ENCODE measurements at regions not wholly inside any gene's neighbourhood (a gene's known extent, or its start where the extent isn't known, plus 50 kb on each side); places are given as distances from the start of the nearest gene placed in this dataset.
A peak's percentile ranks its signal among the peaks of the same experiment; 100 is the strongest.

GRCh38 chr4:137640838-137641158, 108.5 kb upstream of the PCDH18 start:
- Histone ChIP-seq H4K91ac (ENCODE audit: low read depth, low read length, poor library complexity) (no peak overlapping the region), H2BK120ac (ENCODE audit: low read depth, low read length) (no peak overlapping the region), H3K4me1 (ENCODE audit: control insufficient read depth in 2 of 2, insufficient read depth in 1 of 2, low read depth in 1 of 2, low read length in 2 of 2) (no peaks in the 10 kb centered on the region), H2BK15ac (ENCODE audit: low read length) (no peak overlapping the region), H3K4me2 (ENCODE audit: insufficient read depth, low read length, poor library complexity, severe bottlenecking) (no peak overlapping the region), H3K4ac (ENCODE audit: low read length) (no peak overlapping the region), H2BK12ac (ENCODE audit: low read length) (no peak overlapping the region), H3K79me1 (ENCODE audit: low read depth, low read length) (no peaks in the 10 kb centered on the region), H3K27ac (replicated peaks; ENCODE audit: low read length) (no peak overlapping the region), H3K36me3 (replicated peaks in 1 of 2; ENCODE audit: control insufficient read depth in 2 of 2, insufficient read depth in 2 of 2, low read length in 2 of 2) (no peaks in the 10 kb centered on the region), H3K18ac (ENCODE audit: low read length) (no peak overlapping the region), H2AK5ac (ENCODE audit: low read depth, low read length) (no peak overlapping the region), H2AFZ (ENCODE audit: low read length) (no peak overlapping the region), H3K23ac (ENCODE audit: low read depth, low read length, poor library complexity) (no peak overlapping the region), H2BK5ac (ENCODE audit: low read length) (no peak overlapping the region), H3K9me3 (replicated peaks in 1 of 2; ENCODE audit: control insufficient read depth in 2 of 2, insufficient read depth in 1 of 2, low read depth in 1 of 2, low read length in 2 of 2) (no peaks in the 10 kb centered on the region), H4K8ac (ENCODE audit: low read depth, low read length) (no peak overlapping the region), H3K27me3 (ENCODE audit: control insufficient read depth in 3 of 3, insufficient read depth in 3 of 3, low read depth in 1 of 3, low read length in 3 of 3) (no peaks in the 10 kb centered on the region), H3K9ac (ENCODE audit: low read depth, low read length, poor library complexity) (no peak overlapping the region), H3K14ac (ENCODE audit: low read length) (no peak overlapping the region), H3K4me3 (ENCODE audit: low read length in 2 of 2) (no peak overlapping the region)
- WGBS, 2 donors (ENCODE audit: extremely low coverage in 2 of 2, insufficient read length in 2 of 2, insufficient replicate concordance in 1 of 2) = no CpG with 5 or more reads among the region's 1 CpG
- no peak for DNase-seq (ENCODE audit: low spot score)

- no peaks in the 10 kb centered on the region for H3K9me3 ChIP-seq (replicated peaks in 1 of 2; ENCODE audit: control insufficient read depth in 2 of 2, insufficient read depth in 1 of 2, low read depth in 1 of 2, low read length in 2 of 2)
- no peak overlapping the region for H2BK15ac ChIP-seq (ENCODE audit: low read length)
- H3K4me1 ChIP-seq (ENCODE audit: control insufficient read depth in 2 of 2, insufficient read depth in 1 of 2, low read depth in 1 of 2, low read length in 2 of 2) = no peaks in the 10 kb centered on the region
- no peak overlapping the region for H3K27ac ChIP-seq (replicated peaks; ENCODE audit: low read length)
- H3K4ac ChIP-seq (ENCODE audit: low read length) = no peak overlapping the region
- H3K18ac ChIP-seq (ENCODE audit: low read length) = no peak overlapping the region
- no peak overlapping the region for H3K14ac ChIP-seq (ENCODE audit: low read length)
- no peak for DNase-seq (ENCODE audit: low spot score)
- H2AFZ ChIP-seq (ENCODE audit: low read length) = no peak overlapping the region
- H3K23ac ChIP-seq (ENCODE audit: low read depth, low read length, poor library complexity) = no peak overlapping the region
- H3K27me3 ChIP-seq (ENCODE audit: control insufficient read depth in 3 of 3, insufficient read depth in 3 of 3, low read depth in 1 of 3, low read length in 3 of 3) = no peaks in the 10 kb centered on the region
- WGBS, 2 donors (ENCODE audit: extremely low coverage in 2 of 2, insufficient read length in 2 of 2, insufficient replicate concordance in 1 of 2) = no CpG with 5 or more reads among the region's 4 CpGs
- H2AK5ac ChIP-seq (ENCODE audit: low read depth, low read length) = no peak overlapping the region
- H3K36me3 ChIP-seq (replicated peaks in 1 of 2; ENCODE audit: control insufficient read depth in 2 of 2, insufficient read depth in 2 of 2, low read length in 2 of 2) = no peaks in the 10 kb centered on the region
- H3K4me2 ChIP-seq (ENCODE audit: insufficient read depth, low read length, poor library complexity, severe bottlenecking) = no peak overlapping the region
- no peak overlapping the region for H3K9ac ChIP-seq (ENCODE audit: low read depth, low read length, poor library complexity)
- H3K4me3 ChIP-seq (ENCODE audit: low read length in 2 of 2) = no peak overlapping the region
- H2BK5ac ChIP-seq (ENCODE audit: low read length) = no peak overlapping the region
- H3K79me1 ChIP-seq (ENCODE audit: low read depth, low read length) = no peaks in the 10 kb centered on the region
- H2BK12ac ChIP-seq (ENCODE audit: low read length) = no peak overlapping the region
- no peak overlapping the region for H2BK120ac ChIP-seq (ENCODE audit: low read depth, low read length)
- no peak overlapping the region for H4K8ac ChIP-seq (ENCODE audit: low read depth, low read length)
- no peak overlapping the region for H4K91ac ChIP-seq (ENCODE audit: low read depth, low read length, poor library complexity)
Measured at GRCh38 chr4:137640156-137640837, 108.0 kb upstream of the PCDH18 start.

GRCh38 chr4:137638934-137639333, 106.6 kb upstream of the PCDH18 start:
- H3K4me1 ChIP-seq (ENCODE audit: control insufficient read depth in 2 of 2, insufficient read depth in 1 of 2, low read depth in 1 of 2, low read length in 2 of 2) = peaks cover 0 to 2% of the 10 kb centered on the region in 2 donors
- WGBS, 2 donors (ENCODE audit: extremely low coverage in 2 of 2, insufficient read length in 2 of 2, insufficient replicate concordance in 1 of 2) = no CpG with 5 or more reads among the region's 2 CpGs

GRCh38 chr4:137635601-137636000, 103.3 kb upstream of the PCDH18 start:
- no peak overlapping the region for H2AK5ac ChIP-seq (ENCODE audit: low read depth, low read length)
- H3K27ac ChIP-seq (replicated peaks; ENCODE audit: low read length) = no peak overlapping the region
- no peak overlapping the region for H3K4me3 ChIP-seq (ENCODE audit: low read length in 2 of 2)
- no CpG with 5 or more reads among the region's 1 CpG for WGBS, 2 donors (ENCODE audit: extremely low coverage in 2 of 2, insufficient read length in 2 of 2, insufficient replicate concordance in 1 of 2)
- H3K4ac ChIP-seq (ENCODE audit: low read length) = no peak overlapping the region
- H3K14ac ChIP-seq (ENCODE audit: low read length) = no peak overlapping the region
- H3K27me3 ChIP-seq (ENCODE audit: control insufficient read depth in 3 of 3, insufficient read depth in 3 of 3, low read depth in 1 of 3, low read length in 3 of 3) = no peaks in the 10 kb centered on the region
- H3K9ac ChIP-seq (ENCODE audit: low read depth, low read length, poor library complexity) = no peak overlapping the region
- H2AFZ ChIP-seq (ENCODE audit: low read length) = peak overlapping the region; percentile 38
- H3K18ac ChIP-seq (ENCODE audit: low read length) = no peak overlapping the region
- no peak overlapping the region for H3K4me2 ChIP-seq (ENCODE audit: insufficient read depth, low read length, poor library complexity, severe bottlenecking)
- no peak overlapping the region for H2BK120ac ChIP-seq (ENCODE audit: low read depth, low read length)
- H3K79me1 ChIP-seq (ENCODE audit: low read depth, low read length) = no peaks in the 10 kb centered on the region
- H2BK12ac ChIP-seq (ENCODE audit: low read length) = no peak overlapping the region
- no peak overlapping the region for H2BK5ac ChIP-seq (ENCODE audit: low read length)
- no peak overlapping the region for H3K23ac ChIP-seq (ENCODE audit: low read depth, low read length, poor library complexity)
- H3K36me3 ChIP-seq (replicated peaks in 1 of 2; ENCODE audit: control insufficient read depth in 2 of 2, insufficient read depth in 2 of 2, low read length in 2 of 2) = no peaks in the 10 kb centered on the region
- peaks cover 3% of the 10 kb centered on the region in 2 donors for H3K9me3 ChIP-seq (replicated peaks in 1 of 2; ENCODE audit: control insufficient read depth in 2 of 2, insufficient read depth in 1 of 2, low read depth in 1 of 2, low read length in 2 of 2)
- H3K4me1 ChIP-seq (ENCODE audit: control insufficient read depth in 2 of 2, insufficient read depth in 1 of 2, low read depth in 1 of 2, low read length in 2 of 2) = peaks cover 0 to 2% of the 10 kb centered on the region in 2 donors
- no peak overlapping the region for H2BK15ac ChIP-seq (ENCODE audit: low read length)
- DNase-seq (ENCODE audit: low spot score) = no peak
- no peak overlapping the region for H4K8ac ChIP-seq (ENCODE audit: low read depth, low read length)
- H4K91ac ChIP-seq (ENCODE audit: low read depth, low read length, poor library complexity) = no peak overlapping the region

More at GRCh38 chr4:137638934-137639333, 106.6 kb upstream of the PCDH18 start:
- H2BK5ac ChIP-seq (ENCODE audit: low read length) = no peak overlapping the region
- no peak overlapping the region for H2AK5ac ChIP-seq (ENCODE audit: low read depth, low read length)
- H3K9me3 ChIP-seq (replicated peaks in 1 of 2; ENCODE audit: control insufficient read depth in 2 of 2, insufficient read depth in 1 of 2, low read depth in 1 of 2, low read length in 2 of 2) = no peaks in the 10 kb centered on the region
- H3K27ac ChIP-seq (replicated peaks; ENCODE audit: low read length) = no peak overlapping the region
- H3K9ac ChIP-seq (ENCODE audit: low read depth, low read length, poor library complexity) = no peak overlapping the region
- H2AFZ ChIP-seq (ENCODE audit: low read length) = no peak overlapping the region
- H4K91ac ChIP-seq (ENCODE audit: low read depth, low read length, poor library complexity) = no peak overlapping the region
- H3K14ac ChIP-seq (ENCODE audit: low read length) = no peak overlapping the region
- H2BK15ac ChIP-seq (ENCODE audit: low read length) = no peak overlapping the region
- no peak for DNase-seq (ENCODE audit: low spot score)
- no peaks in the 10 kb centered on the region for H3K79me1 ChIP-seq (ENCODE audit: low read depth, low read length)
- H3K4me3 ChIP-seq (ENCODE audit: low read length in 2 of 2) = no peak overlapping the region
- H3K36me3 ChIP-seq (replicated peaks in 1 of 2; ENCODE audit: control insufficient read depth in 2 of 2, insufficient read depth in 2 of 2, low read length in 2 of 2) = no peaks in the 10 kb centered on the region
- H2BK120ac ChIP-seq (ENCODE audit: low read depth, low read length) = no peak overlapping the region
- no peak overlapping the region for H4K8ac ChIP-seq (ENCODE audit: low read depth, low read length)
- no peak overlapping the region for H3K23ac ChIP-seq (ENCODE audit: low read depth, low read length, poor library complexity)
- H3K18ac ChIP-seq (ENCODE audit: low read length) = no peak overlapping the region
- H3K4ac ChIP-seq (ENCODE audit: low read length) = no peak overlapping the region
- no peaks in the 10 kb centered on the region for H3K27me3 ChIP-seq (ENCODE audit: control insufficient read depth in 3 of 3, insufficient read depth in 3 of 3, low read depth in 1 of 3, low read length in 3 of 3)
- no peak overlapping the region for H3K4me2 ChIP-seq (ENCODE audit: insufficient read depth, low read length, poor library complexity, severe bottlenecking)
- H2BK12ac ChIP-seq (ENCODE audit: low read length) = no peak overlapping the region

All from neuronal stem cell (in vitro differentiated cells).